ENCODE measurements at regions not wholly inside any gene's neighbourhood (a gene's known extent, or its start where the extent isn't known, plus 50 kb on each side); places are given as distances from the start of the nearest gene placed in this dataset.

- TF ChIP-seq POLR2A (IDR thresholded peaks at IDR 0.05; ENCODE audit: low read depth, low read length): no peak
- no peak for TF ChIP-seq POLR2AphosphoS5 (IDR thresholded peaks at IDR 0.05; ENCODE audit: low read depth, low read length)
- no peak for TF ChIP-seq TAF1 (IDR thresholded peaks at IDR 0.05; ENCODE audit: borderline replicate concordance, low read depth, low read length)
These were observed 219.6 kb downstream of the RND3 start for GRCh38 chr2:150267651-150268415.
